WTC11 (cell line): ENCODE measurements at regions not wholly inside any gene's neighbourhood (a gene's known extent, or its start where the extent isn't known, plus 50 kb on each side); places are given as distances from the start of the nearest gene placed in this dataset.

Experiments used
- CBFB ChIP-seq: sonication (generic); formaldehyde crosslinking; IDR thresholded peaks from 2 replicates; pipeline ENCODE4 v1.8.1; 2022; ENCODE audit warnings: mild to moderate bottlenecking, low read depth, missing genetic modification reagents
- CTCF ChIP-seq: fragments of 200-600 bp; IDR thresholded peaks from 2 replicates; pipeline ENCODE4 v1.8.0; 2022; ENCODE audit warnings: antibody characterized with exemption
- E2F5 ChIP-seq: sonication (generic); formaldehyde crosslinking; IDR thresholded peaks from 2 replicates; pipeline ENCODE4 v1.8.1; 2022; ENCODE audit warnings: mild to moderate bottlenecking, moderate library complexity, missing genetic modification reagents
- FOXJ3 ChIP-seq: sonication (generic); formaldehyde crosslinking; IDR thresholded peaks from 2 replicates; pipeline ENCODE4 v1.9.0; 2021; ENCODE audit warnings: missing genetic modification reagents, mild to moderate bottlenecking, borderline replicate concordance
- HMGXB4 ChIP-seq: sonication (generic); formaldehyde crosslinking; IDR thresholded peaks from 2 replicates; pipeline ENCODE4 v1.8.1; 2023; ENCODE audit warnings: mild to moderate bottlenecking, moderate library complexity, missing genetic modification reagents
- MAX ChIP-seq: sonication (generic); formaldehyde crosslinking; IDR thresholded peaks from 2 replicates; pipeline ENCODE4 v1.8.0; 2022; ENCODE audit warnings: mild to moderate bottlenecking, missing genetic modification reagents
- NFE2L1 ChIP-seq: sonication (generic); formaldehyde crosslinking; IDR thresholded peaks from 2 replicates; pipeline ENCODE4 v1.8.1; 2023; ENCODE audit warnings: missing genetic modification reagents
- SMAD3 ChIP-seq: sonication (generic); formaldehyde crosslinking; IDR thresholded peaks from 2 replicates; pipeline ENCODE4 v1.8.0; 2022; ENCODE audit warnings: missing genetic modification reagents, mild to moderate bottlenecking, borderline replicate concordance
- SP1 ChIP-seq: sonication (generic); formaldehyde crosslinking; conservative IDR thresholded peaks from 2 replicates; pipeline ENCODE4 v1.8.1; 2022; ENCODE audit warnings: missing genetic modification reagents
- ZNF281 ChIP-seq: sonication (generic); formaldehyde crosslinking; IDR thresholded peaks from 2 replicates; pipeline ENCODE4 v1.8.0; 2023; ENCODE audit warnings: mild to moderate bottlenecking, missing genetic modification reagents

- TF ChIP-seq E2F5 (no peak), CTCF (no peak), NFE2L1 (CRISPR knock-in tag) (no peak), SMAD3 (CRISPR knock-in tag) (no peak), MAX (CRISPR knock-in tag) (no peak), FOXJ3 (CRISPR knock-in tag) (no peak), HMGXB4 (CRISPR knock-in tag) (no peak), ZNF281 (CRISPR knock-in tag) (no peak), SP1 (CRISPR knock-in tag) (no peak), CBFB (no peak)
Measured at GRCh38 chr9:135016876-135017275, 70.6 kb upstream of the OLFM1 start.
